Endothelial cell (in vitro differentiated cells): ENCODE measurements at regions not wholly inside any gene's neighbourhood (a gene's known extent, or its start where the extent isn't known, plus 50 kb on each side); places are given as distances from the start of the nearest gene placed in this dataset.

ENCODE experiments used
- DNase-seq: peaks from one replicate; pipeline ENCODE4 v3.0.0; 2021; ENCODE audit warnings: low spot score
- H3K27ac Mint-ChIP-seq: one replicate; pipeline ENCODE4 v1.8.0; 2021; ENCODE audit warnings: mixed read lengths, inconsistent platforms; ENCODE audit not compliant: unreplicated experiment
- H3K27me3 Mint-ChIP-seq: one replicate; pipeline ENCODE4 v1.8.0; 2021; ENCODE audit warnings: mild to moderate bottlenecking, moderate library complexity, mixed read lengths, inconsistent platforms; ENCODE audit not compliant: unreplicated experiment
- H3K36me3 Mint-ChIP-seq: one replicate; pipeline ENCODE4 v1.8.0; 2021; ENCODE audit warnings: mild to moderate bottlenecking, low read depth, mixed read lengths, inconsistent platforms; ENCODE audit not compliant: unreplicated experiment
- H3K4me1 Mint-ChIP-seq: one replicate; pipeline ENCODE4 v1.8.0; 2021; ENCODE audit warnings: mild to moderate bottlenecking, mixed read lengths, inconsistent platforms; ENCODE audit not compliant: unreplicated experiment
- H3K4me3 Mint-ChIP-seq: one replicate; pipeline ENCODE4 v1.8.0; 2021; ENCODE audit warnings: mild to moderate bottlenecking, mixed read lengths, inconsistent platforms; ENCODE audit not compliant: unreplicated experiment
- H3K9me3 Mint-ChIP-seq: one replicate; pipeline ENCODE4 v1.8.0; 2021; ENCODE audit warnings: mixed read lengths, inconsistent platforms; ENCODE audit not compliant: unreplicated experiment
- CTCF ChIP-seq: fragments of 200-600 bp; sonication (generic); IDR thresholded peaks from one replicate; pipeline ENCODE4 v1.5.0; 2021; ENCODE audit warnings: antibody characterized with exemption; ENCODE audit not compliant: unreplicated experiment

- H3K36me3 Mint-ChIP-seq: no peaks in the 10 kb centered on the region
- no peaks in the 10 kb centered on the region for H3K9me3 Mint-ChIP-seq
- H3K27me3 Mint-ChIP-seq: peaks cover 6% of the 10 kb centered on the region
- peak; percentile 42 for TF ChIP-seq CTCF
- H3K4me1 Mint-ChIP-seq: peaks cover 12% of the 10 kb centered on the region
- no peak overlapping the region for H3K27ac Mint-ChIP-seq
- no peak overlapping the region for H3K4me3 Mint-ChIP-seq
- DNase-seq: peak; percentile 70
These were observed 101.0 kb downstream of the GGTLC2 start for GRCh38 chr22:22745225-22746060.

GRCh38 chr22:22746061-22746962 is 101.9 kb downstream of the GGTLC2 start:
- H3K4me3 Mint-ChIP-seq: no peak overlapping the region
- DNase-seq: no peak
- H3K9me3 Mint-ChIP-seq: no peaks in the 10 kb centered on the region
- peaks cover 12% of the 10 kb centered on the region for H3K4me1 Mint-ChIP-seq
- peaks cover 6% of the 10 kb centered on the region for H3K27me3 Mint-ChIP-seq
- H3K36me3 Mint-ChIP-seq: no peaks in the 10 kb centered on the region
- H3K27ac Mint-ChIP-seq: no peak overlapping the region
- no peak for TF ChIP-seq CTCF

- Mint-ChIP-seq H3K27me3 (peaks cover 6% of the 10 kb centered on the region), H3K4me3 (no peak overlapping the region), H3K4me1 (peaks cover 12% of the 10 kb centered on the region), H3K36me3 (no peaks in the 10 kb centered on the region), H3K27ac (no peak overlapping the region), H3K9me3 (no peaks in the 10 kb centered on the region)
- no peak for DNase-seq
- TF ChIP-seq CTCF: no peak
These were observed 102.8 kb downstream of the GGTLC2 start for GRCh38 chr22:22746963-22747933.

- Mint-ChIP-seq H3K9me3 (no peaks in the 10 kb centered on the region), H3K36me3 (no peaks in the 10 kb centered on the region), H3K27me3 (peaks cover 8% of the 10 kb centered on the region), H3K27ac (no peak overlapping the region), H3K4me1 (peaks cover 12% of the 10 kb centered on the region), H3K4me3 (no peak overlapping the region)
- peak; percentile 49 for TF ChIP-seq CTCF
- DNase-seq: peak; percentile 63
These were observed 103.9 kb downstream of the GGTLC2 start for GRCh38 chr22:22748297-22748743.
